ENCODE measurements at regions not wholly inside any gene's neighbourhood (a gene's known extent, or its start where the extent isn't known, plus 50 kb on each side); places are given as distances from the start of the nearest gene placed in this dataset.

GRCh38 chr5:1728846-1729245 is 70.8 kb downstream of the MRPL36 start (continued):
- TF ChIP-seq, protein P1, sequence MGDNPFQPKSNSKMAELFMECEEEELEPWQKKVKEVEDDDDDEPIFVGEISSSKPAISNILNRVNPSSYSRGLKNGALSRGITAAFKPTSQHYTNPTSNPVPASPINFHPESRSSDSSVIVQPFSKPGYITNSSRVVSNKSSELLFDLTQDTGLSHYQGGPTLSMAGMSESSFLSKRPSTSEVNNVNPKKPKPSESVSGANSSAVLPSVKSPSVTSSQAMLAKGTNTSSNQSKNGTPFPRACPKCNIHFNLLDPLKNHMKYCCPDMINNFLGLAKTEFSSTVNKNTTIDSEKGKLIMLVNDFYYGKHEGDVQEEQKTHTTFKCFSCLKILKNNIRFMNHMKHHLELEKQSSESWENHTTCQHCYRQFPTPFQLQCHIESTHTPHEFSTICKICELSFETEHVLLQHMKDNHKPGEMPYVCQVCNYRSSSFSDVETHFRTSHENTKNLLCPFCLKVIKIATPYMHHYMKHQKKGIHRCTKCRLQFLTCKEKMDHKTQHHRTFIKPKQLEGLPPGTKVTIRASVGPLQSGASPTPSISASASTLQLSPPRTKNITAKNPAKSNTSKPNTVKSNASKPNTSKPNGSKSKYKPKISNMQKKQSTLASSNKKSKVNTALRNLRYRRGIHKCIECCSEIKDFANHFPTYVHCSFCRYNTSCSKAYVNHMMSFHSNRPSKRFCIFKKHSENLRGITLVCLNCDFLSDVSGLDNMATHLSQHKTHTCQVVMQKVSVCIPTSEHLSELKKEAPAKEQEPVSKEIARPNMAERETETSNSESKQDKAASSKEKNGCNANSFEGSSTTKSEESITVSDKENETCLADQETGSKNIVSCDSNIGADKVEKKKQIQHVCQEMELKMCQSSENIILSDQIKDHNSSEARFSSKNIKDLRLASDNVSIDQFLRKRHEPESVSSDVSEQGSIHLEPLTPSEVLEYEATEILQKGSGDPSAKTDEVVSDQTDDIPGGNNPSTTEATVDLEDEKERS (tag by site-specific recombination; IDR thresholded peaks at IDR 0.05) = no peak
- TF ChIP-seq ZNF521 (tag by site-specific recombination; IDR thresholded peaks at IDR 0.05) (no peak), ZNF140 (tag by site-specific recombination; IDR thresholded peaks at IDR 0.05) (no peak), ZNF274 (IDR thresholded peaks at IDR 0.05; ENCODE audit: low read length) (no peak), ZNF274 (tag by site-specific recombination; IDR thresholded peaks at IDR 0.05; ENCODE audit: borderline replicate concordance) (no peak), ZNF555 (tag by site-specific recombination; conservative IDR thresholded peaks at IDR 0.05) (no peak), PRDM4 (tag by site-specific recombination; IDR thresholded peaks at IDR 0.05) (no peak), ZNF639 (tag by site-specific recombination; IDR thresholded peaks at IDR 0.05) (no peak), ZBTB26 (tag by site-specific recombination; optimal IDR thresholded peaks at IDR 0.05) (no peak), ZNF549 (tag by site-specific recombination; IDR thresholded peaks at IDR 0.05) (no peak)
- TF ChIP-seq, protein P2, sequence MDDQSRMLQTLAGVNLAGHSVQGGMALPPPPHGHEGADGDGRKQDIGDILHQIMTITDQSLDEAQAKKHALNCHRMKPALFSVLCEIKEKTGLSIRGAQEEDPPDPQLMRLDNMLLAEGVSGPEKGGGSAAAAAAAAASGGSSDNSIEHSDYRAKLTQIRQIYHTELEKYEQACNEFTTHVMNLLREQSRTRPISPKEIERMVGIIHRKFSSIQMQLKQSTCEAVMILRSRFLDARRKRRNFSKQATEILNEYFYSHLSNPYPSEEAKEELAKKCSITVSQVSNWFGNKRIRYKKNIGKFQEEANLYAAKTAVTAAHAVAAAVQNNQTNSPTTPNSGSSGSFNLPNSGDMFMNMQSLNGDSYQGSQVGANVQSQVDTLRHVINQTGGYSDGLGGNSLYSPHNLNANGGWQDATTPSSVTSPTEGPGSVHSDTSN (CRISPR knock-in tag; IDR thresholded peaks at IDR 0.05) = no peak
- TF ChIP-seq, protein P3, sequence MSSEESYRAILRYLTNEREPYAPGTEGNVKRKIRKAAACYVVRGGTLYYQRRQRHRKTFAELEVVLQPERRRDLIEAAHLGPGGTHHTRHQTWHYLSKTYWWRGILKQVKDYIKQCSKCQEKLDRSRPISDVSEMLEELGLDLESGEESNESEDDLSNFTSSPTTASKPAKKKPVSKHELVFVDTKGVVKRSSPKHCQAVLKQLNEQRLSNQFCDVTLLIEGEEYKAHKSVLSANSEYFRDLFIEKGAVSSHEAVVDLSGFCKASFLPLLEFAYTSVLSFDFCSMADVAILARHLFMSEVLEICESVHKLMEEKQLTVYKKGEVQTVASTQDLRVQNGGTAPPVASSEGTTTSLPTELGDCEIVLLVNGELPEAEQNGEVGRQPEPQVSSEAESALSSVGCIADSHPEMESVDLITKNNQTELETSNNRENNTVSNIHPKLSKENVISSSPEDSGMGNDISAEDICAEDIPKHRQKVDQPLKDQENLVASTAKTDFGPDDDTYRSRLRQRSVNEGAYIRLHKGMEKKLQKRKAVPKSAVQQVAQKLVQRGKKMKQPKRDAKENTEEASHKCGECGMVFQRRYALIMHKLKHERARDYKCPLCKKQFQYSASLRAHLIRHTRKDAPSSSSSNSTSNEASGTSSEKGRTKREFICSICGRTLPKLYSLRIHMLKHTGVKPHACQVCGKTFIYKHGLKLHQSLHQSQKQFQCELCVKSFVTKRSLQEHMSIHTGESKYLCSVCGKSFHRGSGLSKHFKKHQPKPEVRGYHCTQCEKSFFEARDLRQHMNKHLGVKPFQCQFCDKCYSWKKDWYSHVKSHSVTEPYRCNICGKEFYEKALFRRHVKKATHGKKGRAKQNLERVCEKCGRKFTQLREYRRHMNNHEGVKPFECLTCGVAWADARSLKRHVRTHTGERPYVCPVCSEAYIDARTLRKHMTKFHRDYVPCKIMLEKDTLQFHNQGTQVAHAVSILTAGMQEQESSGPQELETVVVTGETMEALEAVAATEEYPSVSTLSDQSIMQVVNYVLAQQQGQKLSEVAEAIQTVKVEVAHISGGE (tag by site-specific recombination; conservative IDR thresholded peaks at IDR 0.05; ENCODE audit: low read depth) = no peak
- TF ChIP-seq, protein P4, sequence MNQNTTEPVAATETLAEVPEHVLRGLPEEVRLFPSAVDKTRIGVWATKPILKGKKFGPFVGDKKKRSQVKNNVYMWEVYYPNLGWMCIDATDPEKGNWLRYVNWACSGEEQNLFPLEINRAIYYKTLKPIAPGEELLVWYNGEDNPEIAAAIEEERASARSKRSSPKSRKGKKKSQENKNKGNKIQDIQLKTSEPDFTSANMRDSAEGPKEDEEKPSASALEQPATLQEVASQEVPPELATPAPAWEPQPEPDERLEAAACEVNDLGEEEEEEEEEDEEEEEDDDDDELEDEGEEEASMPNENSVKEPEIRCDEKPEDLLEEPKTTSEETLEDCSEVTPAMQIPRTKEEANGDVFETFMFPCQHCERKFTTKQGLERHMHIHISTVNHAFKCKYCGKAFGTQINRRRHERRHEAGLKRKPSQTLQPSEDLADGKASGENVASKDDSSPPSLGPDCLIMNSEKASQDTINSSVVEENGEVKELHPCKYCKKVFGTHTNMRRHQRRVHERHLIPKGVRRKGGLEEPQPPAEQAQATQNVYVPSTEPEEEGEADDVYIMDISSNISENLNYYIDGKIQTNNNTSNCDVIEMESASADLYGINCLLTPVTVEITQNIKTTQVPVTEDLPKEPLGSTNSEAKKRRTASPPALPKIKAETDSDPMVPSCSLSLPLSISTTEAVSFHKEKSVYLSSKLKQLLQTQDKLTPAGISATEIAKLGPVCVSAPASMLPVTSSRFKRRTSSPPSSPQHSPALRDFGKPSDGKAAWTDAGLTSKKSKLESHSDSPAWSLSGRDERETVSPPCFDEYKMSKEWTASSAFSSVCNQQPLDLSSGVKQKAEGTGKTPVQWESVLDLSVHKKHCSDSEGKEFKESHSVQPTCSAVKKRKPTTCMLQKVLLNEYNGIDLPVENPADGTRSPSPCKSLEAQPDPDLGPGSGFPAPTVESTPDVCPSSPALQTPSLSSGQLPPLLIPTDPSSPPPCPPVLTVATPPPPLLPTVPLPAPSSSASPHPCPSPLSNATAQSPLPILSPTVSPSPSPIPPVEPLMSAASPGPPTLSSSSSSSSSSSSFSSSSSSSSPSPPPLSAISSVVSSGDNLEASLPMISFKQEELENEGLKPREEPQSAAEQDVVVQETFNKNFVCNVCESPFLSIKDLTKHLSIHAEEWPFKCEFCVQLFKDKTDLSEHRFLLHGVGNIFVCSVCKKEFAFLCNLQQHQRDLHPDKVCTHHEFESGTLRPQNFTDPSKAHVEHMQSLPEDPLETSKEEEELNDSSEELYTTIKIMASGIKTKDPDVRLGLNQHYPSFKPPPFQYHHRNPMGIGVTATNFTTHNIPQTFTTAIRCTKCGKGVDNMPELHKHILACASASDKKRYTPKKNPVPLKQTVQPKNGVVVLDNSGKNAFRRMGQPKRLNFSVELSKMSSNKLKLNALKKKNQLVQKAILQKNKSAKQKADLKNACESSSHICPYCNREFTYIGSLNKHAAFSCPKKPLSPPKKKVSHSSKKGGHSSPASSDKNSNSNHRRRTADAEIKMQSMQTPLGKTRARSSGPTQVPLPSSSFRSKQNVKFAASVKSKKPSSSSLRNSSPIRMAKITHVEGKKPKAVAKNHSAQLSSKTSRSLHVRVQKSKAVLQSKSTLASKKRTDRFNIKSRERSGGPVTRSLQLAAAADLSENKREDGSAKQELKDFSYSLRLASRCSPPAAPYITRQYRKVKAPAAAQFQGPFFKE (tag by site-specific recombination; IDR thresholded peaks at IDR 0.05; ENCODE audit: borderline replicate concordance) = no peak

All from HEK293 (cell line).